ENCODE measurements at regions not wholly inside any gene's neighbourhood (a gene's known extent, or its start where the extent isn't known, plus 50 kb on each side); places are given as distances from the start of the nearest gene placed in this dataset.
A peak's percentile ranks its signal among the peaks of the same experiment; 100 is the strongest.

- no peaks in the 10 kb centered on the region for H3K36me3 ChIP-seq (ENCODE audit: low read depth)
- no peak for TF ChIP-seq CTCF (conservative IDR thresholded peaks at IDR 0.05)
- TF ChIP-seq EZH2 (IDR thresholded peaks at IDR 0.05; ENCODE audit: low read depth), result no peak
- H3K27ac ChIP-seq, result no peak overlapping the region
- no peaks in the 10 kb centered on the region for H3K9me2 ChIP-seq (ENCODE audit: insufficient read depth)
- H3K27me3 ChIP-seq (ENCODE audit: insufficient read depth, low read depth), result peaks cover 35% of the 10 kb centered on the region
- CTCF ChIA-PET, result no interaction called here
- no peak overlapping the region for H2AFZ ChIP-seq
- POLR2A ChIA-PET (ENCODE audit: unreplicated experiment), result no interaction called here
- H3K4me2 ChIP-seq, result peak overlapping the region; percentile 13
- H3K79me2 ChIP-seq (ENCODE audit: low read depth), result no peaks in the 10 kb centered on the region
- H3K9me3 ChIP-seq (ENCODE audit: insufficient read depth, low read depth), result no peaks in the 10 kb centered on the region
- H3K4me1 ChIP-seq (replicated peaks; ENCODE audit: insufficient read depth), result 0 out of 2 replicates have a peak, but pooled peaks cover 4% of the 10 kb centered on the region
- H3F3A ChIP-seq (ENCODE audit: insufficient read depth, low read depth), result no peaks in the 10 kb centered on the region
- BruUV-seq (replicated peaks), result no TSS peak
- no peak overlapping the region for H3K4me3 ChIP-seq
- DNase-seq, result peak in 1 of 2 experiments; percentile 71
- intact Hi-C loops (cut with micrococcal nuclease; ENCODE audit: unreplicated experiment), result no loop called here
- no peaks in the 10 kb centered on the region for H4K20me1 ChIP-seq (ENCODE audit: insufficient read depth)
Observed at GRCh38 chr15:79204886-79205675, 77.4 kb upstream of the ANKRD34C start.

- intact Hi-C loops (cut with micrococcal nuclease; ENCODE audit: unreplicated experiment), result no loop called here
Observed at GRCh38 chr15:79198461-79198860, 84.1 kb upstream of the ANKRD34C start.

GRCh38 chr15:79197285-79197684, 85.2 kb upstream of the ANKRD34C start:
- TF ChIP-seq CTCF (conservative IDR thresholded peaks at IDR 0.05), result no peak
- TF ChIP-seq EZH2 (IDR thresholded peaks at IDR 0.05; ENCODE audit: low read depth), result no peak
- Histone ChIP-seq H3K9me2 (ENCODE audit: insufficient read depth) (no peaks in the 10 kb centered on the region), H3K27me3 (ENCODE audit: insufficient read depth, low read depth) (peaks cover 22% of the 10 kb centered on the region), H3K27ac (no peak overlapping the region), H3K36me3 (ENCODE audit: low read depth) (no peaks in the 10 kb centered on the region), H3K4me3 (no peak overlapping the region), H4K20me1 (ENCODE audit: insufficient read depth) (no peaks in the 10 kb centered on the region), H3K4me1 (replicated peaks; ENCODE audit: insufficient read depth) (no peaks in the 10 kb centered on the region), H3K4me2 (no peak overlapping the region), H3K79me2 (ENCODE audit: low read depth) (no peaks in the 10 kb centered on the region), H3K9me3 (ENCODE audit: insufficient read depth, low read depth) (no peaks in the 10 kb centered on the region), H2AFZ (no peak overlapping the region), H3F3A (ENCODE audit: insufficient read depth, low read depth) (no peaks in the 10 kb centered on the region)
- CTCF ChIA-PET, result no interaction called here
- intact Hi-C loops (cut with micrococcal nuclease; ENCODE audit: unreplicated experiment), result no loop called here
- POLR2A ChIA-PET (ENCODE audit: unreplicated experiment), result no interaction called here
- no peak for DNase-seq
- no TSS peak for BruUV-seq (replicated peaks)

More at GRCh38 chr15:79198461-79198860, 84.1 kb upstream of the ANKRD34C start:
- no peaks in the 10 kb centered on the region for H3K36me3 ChIP-seq (ENCODE audit: low read depth)
- H3K9me3 ChIP-seq (ENCODE audit: insufficient read depth, low read depth), result no peaks in the 10 kb centered on the region
- no peak overlapping the region for H3K27ac ChIP-seq
- no peaks in the 10 kb centered on the region for H3K4me1 ChIP-seq (replicated peaks; ENCODE audit: insufficient read depth)
- H3K79me2 ChIP-seq (ENCODE audit: low read depth), result no peaks in the 10 kb centered on the region
- no peaks in the 10 kb centered on the region for H4K20me1 ChIP-seq (ENCODE audit: insufficient read depth)
- POLR2A ChIA-PET (ENCODE audit: unreplicated experiment), result no interaction called here
- no peak for TF ChIP-seq EZH2 (IDR thresholded peaks at IDR 0.05; ENCODE audit: low read depth)
- no peak for TF ChIP-seq CTCF (conservative IDR thresholded peaks at IDR 0.05)
- BruUV-seq (replicated peaks), result no TSS peak
- no peak for DNase-seq
- no peak overlapping the region for H3K4me2 ChIP-seq
- H3K27me3 ChIP-seq (ENCODE audit: insufficient read depth, low read depth), result peaks cover 29% of the 10 kb centered on the region
- H3K4me3 ChIP-seq, result no peak overlapping the region
- H3F3A ChIP-seq (ENCODE audit: insufficient read depth, low read depth), result no peaks in the 10 kb centered on the region
- CTCF ChIA-PET, result no interaction called here
- H2AFZ ChIP-seq, result no peak overlapping the region
- no peaks in the 10 kb centered on the region for H3K9me2 ChIP-seq (ENCODE audit: insufficient read depth)
